Suprapubic skin (tissue), 4 donors: ENCODE measurements at regions not wholly inside any gene's neighbourhood (a gene's known extent, or its start where the extent isn't known, plus 50 kb on each side); places are given as distances from the start of the nearest gene placed in this dataset.

Source experiments
- CTCF ChIP-seq, 2 donors: fragments of 200-600 bp in 1 of 2; fragments of 450-650 bp in 1 of 2; sonication (generic) in 1 of 2; IDR thresholded peaks; one replicate each; pipeline ENCODE4 v1.5.1; 2016 to 2019; ENCODE audit warnings: antibody characterized with exemption in 2 of 2, mild to moderate bottlenecking in 1 of 2, moderate library complexity in 1 of 2
- EP300 ChIP-seq: sonication (generic); formaldehyde crosslinking; IDR thresholded peaks from one replicate; pipeline ENCODE4 v1.6.1; 2017; ENCODE audit warnings: antibody characterized with exemption
- POLR2A ChIP-seq, 2 donors: fragments of 450-650 bp; IDR thresholded peaks; one replicate each; pipeline ENCODE4 v1.6.1; 2017; ENCODE audit warnings: antibody characterized with exemption in 2 of 2, mild to moderate bottlenecking in 2 of 2, moderate library complexity in 2 of 2
- POLR2AphosphoS5 ChIP-seq, 3 donors: sonication (generic); formaldehyde crosslinking; IDR thresholded peaks; one replicate each; pipeline ENCODE4 v1.6.1; 2017; ENCODE audit warnings: antibody characterized with exemption in 3 of 3

- no peak for TF ChIP-seq CTCF (IDR thresholded peaks at IDR 0.05)
- no peak for TF ChIP-seq POLR2AphosphoS5 (IDR thresholded peaks at IDR 0.05)
- TF ChIP-seq POLR2A (IDR thresholded peaks at IDR 0.05): no peak
- TF ChIP-seq EP300: no peak
Measured at GRCh38 chr16:50467559-50467942, 80.6 kb upstream of the NKD1 start.
